ENCODE measurements at regions not wholly inside any gene's neighbourhood (a gene's known extent, or its start where the extent isn't known, plus 50 kb on each side); places are given as distances from the start of the nearest gene placed in this dataset.

DNA sequence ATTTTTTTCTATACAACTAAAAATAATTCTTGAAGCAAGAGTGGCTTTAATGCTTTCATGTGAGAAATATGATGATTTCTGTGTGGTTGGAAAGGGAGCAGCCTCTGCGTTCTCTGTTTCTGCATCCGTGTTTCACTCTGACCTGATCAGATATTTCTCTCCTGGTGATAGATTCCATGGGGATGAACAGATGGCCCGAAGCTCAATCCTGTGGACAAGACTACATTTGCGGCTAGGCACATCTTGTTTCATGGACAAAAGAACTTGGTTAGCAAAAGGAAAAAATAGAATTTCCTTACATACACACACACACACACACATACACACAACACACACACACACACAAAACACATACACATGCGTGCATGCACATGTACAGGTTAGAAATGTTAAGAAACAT, 218.2 kb upstream of the ADAMTS16 start:
- DNase-seq = no peak

DNA sequence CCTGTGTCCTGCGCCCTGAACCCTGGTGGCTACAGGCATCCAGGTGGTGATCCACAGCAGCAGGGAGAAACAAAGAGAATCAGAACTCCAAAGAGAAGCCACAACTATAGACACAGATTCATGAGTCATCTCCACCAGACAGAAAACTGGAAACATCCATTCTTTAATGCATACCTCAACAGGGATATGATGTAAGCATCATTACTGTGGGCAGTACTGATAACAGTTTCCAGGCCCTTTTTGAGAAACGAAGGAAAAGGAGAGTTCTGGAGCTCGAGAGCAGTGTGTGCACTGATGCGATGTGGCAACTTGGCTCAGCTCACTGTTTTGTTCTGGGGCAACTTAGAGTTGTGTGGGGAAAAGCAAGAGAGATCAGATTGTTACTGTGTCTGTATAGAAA, 215.6 kb upstream of the ADAMTS16 start:
- DNase-seq = no peak

DNA sequence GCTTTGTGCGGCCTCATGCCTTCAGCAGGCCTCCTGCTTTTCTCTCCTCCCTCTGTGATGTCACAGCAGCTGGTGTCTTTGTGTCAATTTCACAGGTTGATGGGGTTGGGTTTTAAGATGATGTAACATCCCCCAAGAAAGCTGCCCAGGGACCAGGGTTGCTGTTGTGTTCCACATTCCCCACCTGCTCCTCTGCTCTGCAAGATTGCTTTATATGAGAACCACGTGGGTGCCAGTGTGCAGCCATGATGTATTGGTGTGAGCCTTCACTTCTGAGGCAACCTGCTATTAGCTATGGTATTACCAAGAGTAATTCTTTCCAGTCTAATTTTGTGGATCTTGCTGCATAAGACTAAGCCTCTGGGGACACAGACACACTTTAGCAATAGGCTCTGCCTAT, 213.0 kb upstream of the ADAMTS16 start:
- no peak for DNase-seq

GRCh38 chr5:4928409-4928808, 211.7 kb upstream of the ADAMTS16 start:
- DNase-seq = no peak

- no peak for DNase-seq
Observed at GRCh38 chr5:4929092-4929655, 211.0 kb upstream of the ADAMTS16 start.

DNA sequence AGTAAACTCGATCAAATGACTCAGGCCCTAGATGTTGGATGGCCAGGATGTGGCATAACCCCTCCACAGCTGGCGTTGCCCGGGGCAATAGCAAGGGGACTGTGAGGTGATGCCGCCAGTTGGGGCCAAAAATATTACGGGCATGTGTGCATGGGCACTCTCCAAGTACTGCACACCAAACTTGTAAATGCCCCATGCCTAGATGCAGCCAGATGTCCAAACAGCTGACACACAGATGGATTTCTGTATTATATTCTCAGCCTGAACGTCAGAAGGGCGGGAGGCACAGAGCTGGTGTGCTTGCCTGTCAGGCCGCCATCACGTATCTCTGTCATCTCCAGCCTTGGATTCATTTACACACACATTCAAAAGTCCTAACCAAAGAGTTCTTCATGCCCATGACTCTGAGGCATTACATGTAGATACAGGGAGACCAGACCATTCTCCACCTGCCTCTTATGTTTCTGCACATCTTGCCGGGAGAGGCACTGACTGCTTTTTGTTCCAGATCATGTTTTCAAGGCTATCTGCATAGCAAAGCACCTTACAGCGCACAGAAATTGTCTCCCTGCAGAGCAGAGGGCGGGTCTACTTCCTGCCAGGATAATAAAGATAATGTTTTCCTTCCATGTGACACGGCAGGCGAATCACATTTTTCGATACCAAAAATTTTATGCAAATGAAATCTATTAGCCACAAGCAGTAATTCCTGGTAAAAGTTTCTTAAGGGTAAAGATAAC, 200.9 kb upstream of the ADAMTS16 start:
- DNase-seq = no peak

DNA sequence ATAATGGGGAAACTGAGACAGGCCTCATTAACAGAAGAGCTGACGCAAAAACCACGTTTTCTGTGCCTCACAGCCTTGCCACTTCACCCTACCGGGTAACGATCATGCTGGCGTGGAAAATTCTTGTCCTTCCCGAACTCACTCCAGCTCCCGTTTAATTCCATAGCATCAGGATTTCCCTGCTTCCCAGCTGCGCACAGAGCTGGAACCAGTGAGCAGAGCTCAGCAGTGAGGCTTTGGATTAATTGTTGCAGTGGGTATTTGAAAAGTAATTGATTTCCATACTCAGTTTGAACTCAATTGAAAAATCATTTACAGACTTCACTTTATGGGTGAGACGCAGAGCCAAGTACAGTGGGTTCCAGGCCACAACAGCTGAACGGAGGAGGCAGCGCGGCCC, 199.0 kb upstream of the ADAMTS16 start:
- no peak for DNase-seq

DNA sequence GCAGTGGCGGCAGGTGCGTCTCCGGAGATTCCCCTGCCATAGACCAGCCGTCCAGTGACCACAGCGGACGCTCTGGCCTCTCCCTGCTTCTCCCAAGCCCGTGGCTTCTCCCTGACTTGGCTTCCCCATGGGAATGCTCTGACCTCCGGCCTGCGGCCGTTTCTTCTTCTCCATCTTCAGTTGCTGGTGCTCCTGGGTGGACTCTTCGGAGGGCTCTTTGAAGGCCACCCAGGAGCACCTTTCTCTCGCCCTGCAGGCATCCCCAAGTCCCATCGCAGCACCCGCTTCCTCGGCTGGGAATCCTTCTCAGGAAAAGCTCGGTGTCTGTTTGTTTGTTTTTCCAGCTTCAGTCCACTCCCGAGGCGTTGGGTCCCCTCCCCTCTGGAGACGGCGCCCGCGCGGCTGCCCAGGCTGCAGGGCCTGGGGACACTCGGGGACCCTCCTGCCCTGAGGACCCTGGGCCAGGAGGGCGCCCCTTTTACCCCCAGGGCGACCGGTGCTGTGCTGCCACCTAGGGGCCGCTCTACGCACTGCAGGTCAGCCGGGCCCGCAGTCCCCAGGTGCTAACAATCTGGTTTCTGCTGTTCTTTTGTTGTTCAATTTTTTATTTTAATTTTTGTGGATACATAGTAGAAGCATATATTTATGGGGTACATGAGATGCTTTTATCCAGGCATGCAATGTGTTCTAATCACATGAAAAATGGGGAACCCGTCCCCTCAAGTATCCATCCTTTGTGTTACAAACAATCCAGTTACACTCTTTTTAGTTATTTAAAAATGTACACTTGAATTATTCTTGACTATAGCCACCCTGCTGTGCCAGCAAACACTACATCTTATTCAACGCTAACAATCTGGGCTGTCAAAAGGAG, 197.9 kb upstream of the ADAMTS16 start:
- no peak for DNase-seq

DNA sequence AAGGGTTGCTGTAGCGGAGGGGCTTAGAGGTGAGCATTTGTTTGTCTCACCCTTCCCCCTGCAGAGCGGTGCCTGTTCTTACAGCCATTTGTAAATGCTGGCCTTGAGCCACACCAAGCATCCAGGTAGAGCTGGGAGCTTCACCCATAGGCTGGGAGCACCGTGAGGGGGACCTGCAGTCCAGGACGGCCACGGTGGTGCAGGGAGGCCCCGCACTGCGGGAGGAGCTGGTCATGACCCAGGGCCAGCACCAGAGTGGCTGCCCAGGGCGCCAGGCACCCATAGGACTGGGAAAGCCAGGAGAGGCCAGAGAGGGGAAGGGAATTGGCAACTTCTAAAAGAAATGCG, 197.3 kb upstream of the ADAMTS16 start:
- DNase-seq = no peak

- DNase-seq = no peak
Observed at GRCh38 chr5:4945296-4945695, 194.8 kb upstream of the ADAMTS16 start.

DNA sequence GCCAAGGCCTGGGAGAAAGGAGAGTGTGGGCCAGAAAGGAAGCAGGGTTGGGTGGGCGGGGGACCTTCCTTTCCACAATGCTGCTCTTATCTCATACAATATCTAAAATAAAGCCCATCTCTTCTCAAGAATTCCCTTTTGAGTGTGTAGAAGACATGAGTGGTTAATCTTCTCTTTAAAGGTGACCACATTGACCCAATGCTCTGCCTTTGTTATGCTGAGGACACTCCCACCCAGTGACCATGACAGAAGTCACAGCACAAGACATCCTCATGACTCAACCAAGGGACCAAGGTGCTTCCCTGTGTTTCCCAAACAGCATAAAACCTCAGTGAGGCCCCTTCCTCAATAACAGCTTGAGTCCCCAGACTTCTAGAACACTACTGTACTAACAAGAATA, 193.0 kb upstream of the ADAMTS16 start:
- DNase-seq = no peak

GRCh38 chr5:4947893-4948536, 192.1 kb upstream of the ADAMTS16 start:
- no peak for DNase-seq

DNA sequence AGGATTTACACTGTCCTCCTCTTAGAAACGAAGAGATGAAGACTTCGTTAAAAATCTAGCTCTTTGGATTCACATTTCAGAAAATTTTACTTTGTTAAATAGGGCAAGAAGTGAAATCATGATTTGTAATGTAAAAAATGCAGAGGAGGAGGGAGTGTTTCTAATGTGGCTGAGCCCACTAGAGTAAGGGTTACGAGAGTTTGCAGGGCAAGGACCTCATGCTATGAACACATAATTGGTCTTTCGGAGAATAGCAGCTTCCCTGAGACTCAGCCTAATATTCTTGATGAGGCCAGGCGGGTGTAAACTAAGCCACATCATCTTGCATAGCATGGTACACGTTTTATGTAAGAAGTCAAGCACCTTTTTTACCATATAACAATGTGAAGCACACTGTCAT, 191.0 kb upstream of the ADAMTS16 start:
- no peak for DNase-seq

GRCh38 chr5:4953576-4953975, 186.6 kb upstream of the ADAMTS16 start:
- DNase-seq = no peak

DNA sequence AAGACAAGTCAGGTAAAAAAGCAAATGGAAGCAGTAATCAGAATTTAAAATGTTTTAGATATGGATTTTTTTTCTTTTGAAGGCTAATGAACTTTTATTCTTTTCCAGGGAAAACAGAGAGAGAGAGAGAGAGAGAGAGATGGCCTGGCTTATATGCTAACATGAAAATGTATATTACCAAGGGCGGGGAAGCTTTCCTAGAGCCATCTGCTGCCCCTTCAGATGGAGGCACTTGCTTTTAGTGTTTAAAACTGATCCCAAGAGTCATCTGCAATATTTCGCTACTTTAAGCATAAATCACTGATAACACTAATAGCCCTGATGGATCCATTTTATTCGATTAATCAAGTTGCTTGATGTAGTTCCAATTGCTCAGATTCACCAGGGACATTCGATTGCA, 186.1 kb upstream of the ADAMTS16 start:
- DNase-seq = no peak

DNA sequence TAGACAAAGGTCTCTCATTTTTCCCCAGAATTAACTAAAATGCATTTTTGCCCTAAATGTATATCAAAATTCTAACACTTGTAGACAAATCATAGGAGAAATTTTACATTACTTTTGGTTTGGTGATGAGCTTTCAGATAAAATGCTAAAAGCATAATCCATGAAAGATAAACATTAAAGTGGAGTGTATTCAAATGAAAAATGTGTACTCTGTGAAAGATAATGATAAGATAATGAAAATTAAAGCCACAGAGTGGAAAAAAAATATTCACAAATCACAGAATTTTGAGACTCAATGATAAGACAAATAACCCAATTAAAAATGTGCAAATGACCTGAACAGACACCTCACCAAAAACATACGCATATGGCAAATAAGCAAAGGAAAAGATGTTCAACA, 176.9 kb upstream of the ADAMTS16 start:
- DNase-seq = no peak

- DNase-seq = no peak
Observed at GRCh38 chr5:4969351-4969750, 170.8 kb upstream of the ADAMTS16 start.

- DNase-seq = no peak
Observed at GRCh38 chr5:4970171-4970570, 170.0 kb upstream of the ADAMTS16 start.

DNA sequence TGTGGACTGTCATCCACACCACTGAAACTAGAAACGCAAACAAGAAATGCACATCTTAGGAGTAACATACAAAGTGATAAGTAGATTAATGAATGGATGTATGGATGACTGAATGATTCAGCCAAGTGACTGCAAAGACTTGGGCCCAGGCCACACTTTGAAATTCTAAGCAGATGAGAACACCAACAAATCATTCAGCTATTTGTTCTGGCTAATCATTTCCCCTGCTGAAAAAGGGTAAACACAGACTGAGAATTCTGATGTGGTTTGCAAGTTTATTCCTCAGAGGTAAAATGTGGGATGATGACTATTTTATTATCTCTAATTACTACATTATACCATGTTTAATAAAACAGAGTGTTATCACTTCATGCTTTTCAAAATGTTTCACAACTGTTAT, 163.2 kb upstream of the ADAMTS16 start:
- no peak for DNase-seq

DNA sequence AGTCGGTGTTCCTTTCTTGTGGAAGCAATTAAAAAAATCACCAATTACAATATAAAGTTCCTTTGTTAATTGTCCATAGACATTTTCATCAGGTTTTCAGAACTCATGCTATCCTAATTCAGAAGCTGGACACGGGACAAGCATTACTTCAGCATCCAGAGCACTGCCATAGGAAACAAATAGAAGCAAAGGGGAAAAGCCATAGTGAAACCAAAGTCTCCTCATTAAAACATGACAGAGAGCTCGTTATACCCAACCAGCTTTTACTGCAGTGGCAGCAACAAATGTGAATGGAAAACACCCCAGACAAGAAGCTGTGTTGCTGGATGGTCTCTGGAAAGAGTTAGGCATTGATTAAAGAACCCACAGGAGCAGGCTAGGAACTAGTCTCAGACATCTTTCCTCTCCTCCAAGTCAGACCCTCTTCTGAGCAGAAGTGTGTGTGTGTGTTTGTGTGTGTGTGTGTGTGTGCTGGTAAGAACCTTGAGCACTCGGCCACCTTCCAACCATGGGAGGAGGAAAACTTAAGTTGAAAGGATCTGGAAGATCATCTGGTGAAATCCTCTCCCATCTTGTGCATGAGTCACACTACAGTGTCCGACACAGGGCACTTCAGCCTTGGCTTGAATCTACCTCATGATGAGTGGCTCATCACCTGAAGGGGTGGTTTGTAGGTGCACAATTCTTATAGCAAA, 162.6 kb upstream of the ADAMTS16 start:
- DNase-seq = no peak

DNA sequence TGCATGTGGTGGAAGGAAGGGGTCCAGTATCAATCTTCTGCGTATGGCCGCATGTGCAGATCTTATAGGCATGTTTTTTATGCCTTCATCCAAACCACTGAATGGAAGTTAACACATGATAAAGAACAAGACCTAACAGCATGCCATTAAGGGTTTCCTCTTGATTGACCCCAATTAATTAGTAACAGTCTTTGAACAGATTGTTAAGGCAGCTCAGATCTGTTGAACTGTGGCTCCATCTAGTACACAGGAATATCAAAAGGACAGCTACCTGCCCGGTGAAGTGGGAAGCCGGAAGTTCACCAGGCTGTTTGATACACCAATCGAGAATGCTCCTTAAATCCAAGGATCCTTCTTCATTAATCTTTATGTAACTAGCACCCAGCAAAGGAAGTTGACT, 159.9 kb upstream of the ADAMTS16 start:
- no peak for DNase-seq

DNA sequence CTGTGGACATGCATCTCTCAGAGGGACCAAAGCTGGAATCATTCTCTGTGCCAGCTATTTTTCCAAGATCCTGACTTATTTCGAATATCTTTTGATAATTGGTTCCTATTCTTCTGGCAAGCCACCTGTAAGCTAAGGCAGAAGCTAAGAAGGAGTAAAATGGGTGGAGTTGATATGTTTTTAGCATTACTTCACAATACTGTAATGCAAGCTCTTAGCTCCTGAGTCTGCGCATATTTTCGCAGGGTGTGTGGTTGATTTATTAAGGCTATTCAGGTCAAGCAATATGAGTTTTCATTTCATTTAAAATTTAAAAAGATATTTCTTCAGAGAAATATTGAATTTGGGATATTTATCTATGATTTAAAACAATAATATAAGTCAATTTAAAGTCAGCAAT, 158.5 kb upstream of the ADAMTS16 start:
- no peak for DNase-seq

GRCh38 chr5:4983701-4984100, 156.4 kb upstream of the ADAMTS16 start:
- DNase-seq = no peak

All from T1000 (cell line).